ENCODE measurements at regions not wholly inside any gene's neighbourhood (a gene's known extent, or its start where the extent isn't known, plus 50 kb on each side); places are given as distances from the start of the nearest gene placed in this dataset.

DNA sequence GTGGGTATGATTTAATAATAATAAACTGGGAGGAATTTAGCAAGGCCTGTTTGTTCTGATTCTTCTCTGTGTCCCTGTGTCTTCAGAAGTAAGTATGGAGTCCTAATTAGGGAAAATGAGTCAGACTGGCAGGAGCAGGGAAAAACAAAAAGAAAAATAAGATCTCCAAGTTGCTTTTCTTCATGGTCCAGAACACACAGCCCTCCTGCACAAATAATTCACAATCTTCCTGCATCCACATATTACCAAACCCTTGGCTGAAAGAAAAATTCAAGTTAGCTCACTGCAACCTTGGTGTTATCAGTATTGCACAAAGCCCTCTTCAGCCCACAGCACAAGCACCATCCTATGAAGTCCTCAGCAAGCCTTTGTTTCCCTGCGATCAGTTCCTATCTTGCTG lies 142.0 kb upstream of the LAMA2 start:
- H3K9me3 ChIP-seq (ENCODE audit: control insufficient read depth in 5 of 5, low read length in 5 of 5) = no peaks in the 10 kb centered on the region
- H3K36me3 ChIP-seq (ENCODE audit: control insufficient read depth in 5 of 5, insufficient read depth in 5 of 5, low read length in 5 of 5) = no peaks in the 10 kb centered on the region
- no peaks in the 10 kb centered on the region for H3K4me1 ChIP-seq (ENCODE audit: control insufficient read depth in 5 of 5, insufficient read depth in 5 of 5, low read length in 5 of 5)
- H3K4me3 ChIP-seq (ENCODE audit: low read depth in 1 of 5, low read length in 5 of 5) = no peak overlapping the region
- H3K27me3 ChIP-seq (ENCODE audit: control insufficient read depth in 5 of 5, insufficient read depth in 4 of 5, low read length in 5 of 5) = no peaks in the 10 kb centered on the region
- H3K9ac ChIP-seq (ENCODE audit: low read length in 5 of 5) = no peak overlapping the region
- no peak overlapping the region for H3K27ac ChIP-seq (ENCODE audit: low read depth, low read length)

DNA sequence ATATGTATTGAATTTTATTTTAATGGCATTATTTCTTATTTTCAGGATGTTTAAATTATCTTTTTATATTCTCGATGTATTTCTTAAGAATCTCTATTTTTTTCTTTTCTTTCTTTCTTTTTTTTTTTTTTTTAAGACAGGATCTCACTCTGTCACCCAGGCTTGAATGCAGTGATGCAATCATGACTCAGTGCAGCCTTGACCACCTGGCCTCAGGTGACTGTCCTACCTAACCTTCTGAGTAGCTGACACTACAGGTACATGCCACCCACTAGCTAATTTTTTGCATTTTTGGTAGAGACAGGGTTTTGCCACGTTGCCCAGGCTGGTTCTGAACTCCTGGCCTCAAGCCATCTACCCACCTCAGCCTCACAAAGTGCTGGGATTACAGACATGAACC lies 143.8 kb upstream of the LAMA2 start:
- no peaks in the 10 kb centered on the region for H3K4me1 ChIP-seq (ENCODE audit: control insufficient read depth in 5 of 5, insufficient read depth in 5 of 5, low read length in 5 of 5)
- H3K27me3 ChIP-seq (ENCODE audit: control insufficient read depth in 5 of 5, insufficient read depth in 4 of 5, low read length in 5 of 5) = no peaks in the 10 kb centered on the region
- H3K9ac ChIP-seq (ENCODE audit: low read length in 5 of 5) = no peak overlapping the region
- no peaks in the 10 kb centered on the region for H3K36me3 ChIP-seq (ENCODE audit: control insufficient read depth in 5 of 5, insufficient read depth in 5 of 5, low read length in 5 of 5)
- no peaks in the 10 kb centered on the region for H3K9me3 ChIP-seq (ENCODE audit: control insufficient read depth in 5 of 5, low read length in 5 of 5)
- H3K4me3 ChIP-seq (ENCODE audit: low read depth in 1 of 5, low read length in 5 of 5) = no peak overlapping the region
- no peak overlapping the region for H3K27ac ChIP-seq (ENCODE audit: low read depth, low read length)

GRCh38 chr6:128738112-128738511 lies 144.8 kb upstream of the LAMA2 start:
- Histone ChIP-seq H3K36me3 (ENCODE audit: control insufficient read depth in 5 of 5, insufficient read depth in 5 of 5, low read length in 5 of 5) (no peaks in the 10 kb centered on the region), H3K27ac (ENCODE audit: low read depth, low read length) (no peak overlapping the region), H3K4me3 (ENCODE audit: low read depth in 1 of 5, low read length in 5 of 5) (no peak overlapping the region), H3K9me3 (ENCODE audit: control insufficient read depth in 5 of 5, low read length in 5 of 5) (no peaks in the 10 kb centered on the region), H3K27me3 (ENCODE audit: control insufficient read depth in 5 of 5, insufficient read depth in 4 of 5, low read length in 5 of 5) (no peaks in the 10 kb centered on the region), H3K4me1 (ENCODE audit: control insufficient read depth in 5 of 5, insufficient read depth in 5 of 5, low read length in 5 of 5) (no peaks in the 10 kb centered on the region), H3K9ac (ENCODE audit: low read length in 5 of 5) (no peak overlapping the region)

GRCh38 chr6:128736780-128737179 lies 146.2 kb upstream of the LAMA2 start:
- Histone ChIP-seq H3K36me3 (ENCODE audit: control insufficient read depth in 5 of 5, insufficient read depth in 5 of 5, low read length in 5 of 5) (no peaks in the 10 kb centered on the region), H3K4me3 (ENCODE audit: low read depth in 1 of 5, low read length in 5 of 5) (no peak overlapping the region), H3K4me1 (ENCODE audit: control insufficient read depth in 5 of 5, insufficient read depth in 5 of 5, low read length in 5 of 5) (peaks cover 0 to 2% (median 0%) of the 10 kb centered on the region in 5 donors), H3K27me3 (ENCODE audit: control insufficient read depth in 5 of 5, insufficient read depth in 4 of 5, low read length in 5 of 5) (no peaks in the 10 kb centered on the region), H3K9ac (ENCODE audit: low read length in 5 of 5) (no peak overlapping the region), H3K27ac (ENCODE audit: low read depth, low read length) (no peak overlapping the region), H3K9me3 (ENCODE audit: control insufficient read depth in 5 of 5, low read length in 5 of 5) (no peaks in the 10 kb centered on the region)

DNA sequence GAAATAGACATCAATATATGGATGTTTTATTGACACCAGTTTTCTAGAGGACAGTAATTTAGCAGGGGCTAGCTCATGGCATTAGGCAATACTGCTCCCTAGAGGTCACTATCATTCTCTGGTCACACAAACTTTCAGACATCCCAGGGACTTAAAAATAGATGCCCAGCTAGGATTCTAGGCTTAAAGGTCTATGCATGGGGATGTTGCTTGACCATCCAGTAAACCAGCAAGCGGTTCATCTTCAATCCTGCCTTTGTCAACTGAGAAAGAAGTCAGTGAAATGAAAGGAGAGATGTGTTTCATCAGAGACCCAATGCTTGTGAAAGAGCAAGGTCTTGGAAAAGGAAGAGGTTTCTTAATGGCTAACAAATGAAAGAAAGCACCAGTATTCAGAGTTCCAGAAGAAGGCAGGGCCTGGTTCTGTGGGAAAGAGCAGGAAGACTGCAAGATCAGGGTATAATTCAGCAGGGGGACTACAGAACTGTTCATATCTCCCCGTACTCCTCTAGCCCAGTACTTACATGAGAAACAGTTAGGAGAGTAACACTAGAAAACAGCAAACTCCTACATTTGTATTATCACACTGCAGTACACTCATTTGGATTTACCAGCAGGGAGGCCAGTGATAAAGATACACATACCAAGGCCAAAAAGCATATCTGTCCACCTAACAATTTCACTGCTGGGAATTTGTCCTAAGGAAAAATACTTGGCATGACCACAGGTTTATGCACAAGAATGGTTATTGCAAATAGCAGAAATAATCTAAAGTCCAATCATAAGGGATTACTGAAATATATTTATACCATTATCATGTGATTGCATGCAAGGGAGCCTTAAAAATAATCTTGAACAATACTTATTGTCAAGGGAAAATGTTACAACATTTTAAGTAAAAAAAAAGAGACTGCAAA lies 151.4 kb upstream of the LAMA2 start:
- Histone ChIP-seq H3K27me3 (ENCODE audit: control insufficient read depth in 5 of 5, insufficient read depth in 4 of 5, low read length in 5 of 5) (no peaks in the 10 kb centered on the region), H3K4me3 (ENCODE audit: low read depth in 1 of 5, low read length in 5 of 5) (no peak overlapping the region), H3K36me3 (ENCODE audit: control insufficient read depth in 5 of 5, insufficient read depth in 5 of 5, low read length in 5 of 5) (no peaks in the 10 kb centered on the region), H3K27ac (ENCODE audit: low read depth, low read length) (no peak overlapping the region), H3K4me1 (ENCODE audit: control insufficient read depth in 5 of 5, insufficient read depth in 5 of 5, low read length in 5 of 5) (peaks cover 0 to 12% (median 0%) of the 10 kb centered on the region in 5 donors), H3K9ac (ENCODE audit: low read length in 5 of 5) (peak overlapping the region in 1 of 5 donors; percentile 28), H3K9me3 (ENCODE audit: control insufficient read depth in 5 of 5, low read length in 5 of 5) (no peaks in the 10 kb centered on the region)

DNA sequence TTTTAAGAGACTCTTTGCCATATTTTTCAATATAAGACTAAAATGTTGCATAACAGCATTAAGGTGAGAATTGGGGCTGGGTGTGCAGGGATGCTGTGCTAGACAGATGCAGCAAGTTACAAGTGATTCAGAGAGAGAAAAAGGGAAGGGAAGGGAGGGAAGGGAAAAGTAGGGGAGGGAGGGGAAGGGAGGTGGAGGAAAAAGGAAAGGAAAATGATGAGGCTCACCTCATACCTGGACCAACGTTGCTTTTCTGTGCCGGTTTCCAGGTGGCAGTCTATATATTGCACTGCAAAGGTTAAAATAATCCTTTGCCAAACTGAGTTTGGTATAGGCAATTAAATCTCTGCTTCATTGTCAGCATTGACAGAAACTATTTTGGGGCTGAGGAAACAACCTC lies 155.4 kb upstream of the LAMA2 start:
- H3K9ac ChIP-seq (ENCODE audit: low read length in 5 of 5) = no peak overlapping the region
- no peak overlapping the region for H3K4me3 ChIP-seq (ENCODE audit: low read depth in 1 of 5, low read length in 5 of 5)
- no peaks in the 10 kb centered on the region for H3K9me3 ChIP-seq (ENCODE audit: control insufficient read depth in 5 of 5, low read length in 5 of 5)
- no peaks in the 10 kb centered on the region for H3K27me3 ChIP-seq (ENCODE audit: control insufficient read depth in 5 of 5, insufficient read depth in 4 of 5, low read length in 5 of 5)
- no peaks in the 10 kb centered on the region for H3K36me3 ChIP-seq (ENCODE audit: control insufficient read depth in 5 of 5, insufficient read depth in 5 of 5, low read length in 5 of 5)
- H3K27ac ChIP-seq (ENCODE audit: low read depth, low read length) = no peak overlapping the region
- peaks cover 0 to 12% (median 0%) of the 10 kb centered on the region in 5 donors for H3K4me1 ChIP-seq (ENCODE audit: control insufficient read depth in 5 of 5, insufficient read depth in 5 of 5, low read length in 5 of 5)

- H3K9me3 ChIP-seq (ENCODE audit: control insufficient read depth in 5 of 5, low read length in 5 of 5) = no peaks in the 10 kb centered on the region
Measured at GRCh38 chr6:128725271-128726233, 157.4 kb upstream of the LAMA2 start.

GRCh38 chr6:128724738-128725137 lies 158.2 kb upstream of the LAMA2 start:
- no peak overlapping the region for H3K4me3 ChIP-seq (ENCODE audit: low read depth in 1 of 5, low read length in 5 of 5)
- H3K27ac ChIP-seq (ENCODE audit: low read depth, low read length) = no peak overlapping the region
- H3K9ac ChIP-seq (ENCODE audit: low read length in 5 of 5) = no peak overlapping the region
- no peaks in the 10 kb centered on the region for H3K9me3 ChIP-seq (ENCODE audit: control insufficient read depth in 5 of 5, low read length in 5 of 5)
- H3K36me3 ChIP-seq (ENCODE audit: control insufficient read depth in 5 of 5, insufficient read depth in 5 of 5, low read length in 5 of 5) = no peaks in the 10 kb centered on the region
- no peaks in the 10 kb centered on the region for H3K27me3 ChIP-seq (ENCODE audit: control insufficient read depth in 5 of 5, insufficient read depth in 4 of 5, low read length in 5 of 5)
- no peaks in the 10 kb centered on the region for H3K4me1 ChIP-seq (ENCODE audit: control insufficient read depth in 5 of 5, insufficient read depth in 5 of 5, low read length in 5 of 5)

More at GRCh38 chr6:128725271-128726233, 157.4 kb upstream of the LAMA2 start:
- H3K4me3 ChIP-seq (ENCODE audit: low read depth in 1 of 5, low read length in 5 of 5) = no peak overlapping the region
- H3K27me3 ChIP-seq (ENCODE audit: control insufficient read depth in 5 of 5, insufficient read depth in 4 of 5, low read length in 5 of 5) = no peaks in the 10 kb centered on the region
- H3K27ac ChIP-seq (ENCODE audit: low read depth, low read length) = no peak overlapping the region
- peaks cover 0 to 3% (median 0%) of the 10 kb centered on the region in 5 donors for H3K4me1 ChIP-seq (ENCODE audit: control insufficient read depth in 5 of 5, insufficient read depth in 5 of 5, low read length in 5 of 5)
- H3K36me3 ChIP-seq (ENCODE audit: control insufficient read depth in 5 of 5, insufficient read depth in 5 of 5, low read length in 5 of 5) = no peaks in the 10 kb centered on the region
- H3K9ac ChIP-seq (ENCODE audit: low read length in 5 of 5) = no peak overlapping the region

- H3K4me3 ChIP-seq (ENCODE audit: low read depth in 1 of 5, low read length in 5 of 5) = no peak overlapping the region
Measured at GRCh38 chr6:128723667-128724066, 159.3 kb upstream of the LAMA2 start.

GRCh38 chr6:128720891-128721290 lies 162.0 kb upstream of the LAMA2 start:
- Histone ChIP-seq H3K27ac (ENCODE audit: low read depth, low read length) (no peak overlapping the region), H3K4me3 (ENCODE audit: low read depth in 1 of 5, low read length in 5 of 5) (no peak overlapping the region)

More at GRCh38 chr6:128723667-128724066, 159.3 kb upstream of the LAMA2 start:
- Histone ChIP-seq H3K36me3 (ENCODE audit: control insufficient read depth in 5 of 5, insufficient read depth in 5 of 5, low read length in 5 of 5) (no peaks in the 10 kb centered on the region), H3K9me3 (ENCODE audit: control insufficient read depth in 5 of 5, low read length in 5 of 5) (no peaks in the 10 kb centered on the region), H3K27me3 (ENCODE audit: control insufficient read depth in 5 of 5, insufficient read depth in 4 of 5, low read length in 5 of 5) (no peaks in the 10 kb centered on the region), H3K4me1 (ENCODE audit: control insufficient read depth in 5 of 5, insufficient read depth in 5 of 5, low read length in 5 of 5) (no peaks in the 10 kb centered on the region), H3K27ac (ENCODE audit: low read depth, low read length) (no peak overlapping the region), H3K9ac (ENCODE audit: low read length in 5 of 5) (no peak overlapping the region)

More at GRCh38 chr6:128720891-128721290, 162.0 kb upstream of the LAMA2 start:
- no peak overlapping the region for H3K9ac ChIP-seq (ENCODE audit: low read length in 5 of 5)
- H3K36me3 ChIP-seq (ENCODE audit: control insufficient read depth in 5 of 5, insufficient read depth in 5 of 5, low read length in 5 of 5) = no peaks in the 10 kb centered on the region
- H3K4me1 ChIP-seq (ENCODE audit: control insufficient read depth in 5 of 5, insufficient read depth in 5 of 5, low read length in 5 of 5) = no peaks in the 10 kb centered on the region
- H3K27me3 ChIP-seq (ENCODE audit: control insufficient read depth in 5 of 5, insufficient read depth in 4 of 5, low read length in 5 of 5) = no peaks in the 10 kb centered on the region
- no peaks in the 10 kb centered on the region for H3K9me3 ChIP-seq (ENCODE audit: control insufficient read depth in 5 of 5, low read length in 5 of 5)

Data from subcutaneous abdominal adipose tissue (tissue), 5 donors.